GM19025 (cell line): ENCODE measurements at regions not wholly inside any gene's neighbourhood (a gene's known extent, or its start where the extent isn't known, plus 50 kb on each side); places are given as distances from the start of the nearest gene placed in this dataset.

Source experiments
- ATAC-seq: cut with Tn5 transposase; IDR thresholded peaks from one replicate; pipeline ENCODE4 v1.9.1; 2021; ENCODE audit warnings: mild to moderate bottlenecking, low read depth, moderate library complexity; ENCODE audit not compliant: unreplicated experiment

- ATAC-seq, result no peak
Observed at GRCh38 chr5:106956187-106956586, 714.5 kb downstream of the EFNA5 start.

- ATAC-seq, result no peak
Observed at GRCh38 chr5:106940986-106941385, 729.8 kb downstream of the EFNA5 start.

GRCh38 chr5:106940301-106940846 lies 730.4 kb downstream of the EFNA5 start:
- no peak for ATAC-seq

- ATAC-seq, result no peak
Observed at GRCh38 chr5:106923409-106923808, 747.3 kb downstream of the EFNA5 start.

- no peak for ATAC-seq
Observed at GRCh38 chr5:106921567-106921966, 749.2 kb downstream of the EFNA5 start.

- ATAC-seq, result no peak
Observed at GRCh38 chr5:106910486-106910885, 760.3 kb downstream of the EFNA5 start.

GRCh38 chr5:106909716-106910115 lies 761.0 kb downstream of the EFNA5 start:
- no peak for ATAC-seq

- no peak for ATAC-seq
Observed at GRCh38 chr5:106907979-106908378, 762.8 kb downstream of the EFNA5 start.

- no peak for ATAC-seq
Observed at GRCh38 chr5:106906199-106906598, 764.5 kb downstream of the EFNA5 start.

GRCh38 chr5:106894964-106895363 lies 775.8 kb downstream of the EFNA5 start:
- ATAC-seq, result no peak

GRCh38 chr5:106882035-106882434 lies 788.7 kb downstream of the EFNA5 start:
- no peak for ATAC-seq

GRCh38 chr5:106880656-106881055 lies 790.1 kb downstream of the EFNA5 start:
- no peak for ATAC-seq

- ATAC-seq, result no peak
Observed at GRCh38 chr5:106877881-106878280, 792.9 kb downstream of the EFNA5 start.

- ATAC-seq, result no peak
Observed at GRCh38 chr5:106876665-106877194, 794.0 kb downstream of the EFNA5 start.

GRCh38 chr5:106876298-106876622 lies 794.5 kb downstream of the EFNA5 start:
- ATAC-seq, result no peak

- peak; percentile 85 for ATAC-seq
Observed at GRCh38 chr5:106875591-106876297, 795.0 kb downstream of the EFNA5 start.

- ATAC-seq, result no peak
Observed at GRCh38 chr5:106874974-106875373, 795.8 kb downstream of the EFNA5 start.

GRCh38 chr5:106874531-106874930 lies 796.2 kb downstream of the EFNA5 start:
- ATAC-seq, result no peak

GRCh38 chr5:106873568-106873967 lies 797.2 kb downstream of the EFNA5 start:
- ATAC-seq, result no peak

- ATAC-seq, result no peak
Observed at GRCh38 chr5:106865279-106865678, 805.5 kb downstream of the EFNA5 start.

- no peak for ATAC-seq
Observed at GRCh38 chr5:106862450-106863193, 808.1 kb downstream of the EFNA5 start.
